ENCODE measurements at regions not wholly inside any gene's neighbourhood (a gene's known extent, or its start where the extent isn't known, plus 50 kb on each side); places are given as distances from the start of the nearest gene placed in this dataset.

DNA sequence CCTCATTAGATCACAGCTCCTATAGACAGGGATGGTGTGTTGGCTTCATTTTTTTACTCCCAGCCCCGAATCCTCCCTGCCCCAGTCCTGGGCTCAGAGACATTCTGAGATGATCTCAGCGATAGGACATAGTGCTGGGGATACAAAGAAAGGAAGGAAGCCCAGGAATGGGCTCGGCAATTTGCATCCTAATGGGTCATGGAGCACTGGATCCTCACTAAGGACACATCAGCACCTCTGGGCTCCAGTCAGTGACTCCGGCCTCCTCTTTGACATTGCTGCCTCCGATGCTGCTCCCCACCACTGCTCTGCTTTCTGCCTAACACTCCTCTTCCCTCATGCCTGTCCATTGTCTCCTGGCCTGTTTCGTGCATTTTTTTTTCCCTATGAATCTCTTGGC lies 489.1 kb downstream of the STK39 start:
- peaks cover 13% of the 10 kb centered on the region for H3K4me1 Mint-ChIP-seq (ENCODE audit: unreplicated experiment)
- H3K27ac Mint-ChIP-seq = no peak overlapping the region
- no peak for DNase-seq (ENCODE audit: extremely low spot score, unreplicated experiment)
- no peaks in the 10 kb centered on the region for H3K27me3 Mint-ChIP-seq
- H3K4me3 Mint-ChIP-seq = no peak overlapping the region
- H3K36me3 Mint-ChIP-seq = no peaks in the 10 kb centered on the region
- no peaks in the 10 kb centered on the region for H3K9me3 Mint-ChIP-seq
- TF ChIP-seq, protein P1, sequence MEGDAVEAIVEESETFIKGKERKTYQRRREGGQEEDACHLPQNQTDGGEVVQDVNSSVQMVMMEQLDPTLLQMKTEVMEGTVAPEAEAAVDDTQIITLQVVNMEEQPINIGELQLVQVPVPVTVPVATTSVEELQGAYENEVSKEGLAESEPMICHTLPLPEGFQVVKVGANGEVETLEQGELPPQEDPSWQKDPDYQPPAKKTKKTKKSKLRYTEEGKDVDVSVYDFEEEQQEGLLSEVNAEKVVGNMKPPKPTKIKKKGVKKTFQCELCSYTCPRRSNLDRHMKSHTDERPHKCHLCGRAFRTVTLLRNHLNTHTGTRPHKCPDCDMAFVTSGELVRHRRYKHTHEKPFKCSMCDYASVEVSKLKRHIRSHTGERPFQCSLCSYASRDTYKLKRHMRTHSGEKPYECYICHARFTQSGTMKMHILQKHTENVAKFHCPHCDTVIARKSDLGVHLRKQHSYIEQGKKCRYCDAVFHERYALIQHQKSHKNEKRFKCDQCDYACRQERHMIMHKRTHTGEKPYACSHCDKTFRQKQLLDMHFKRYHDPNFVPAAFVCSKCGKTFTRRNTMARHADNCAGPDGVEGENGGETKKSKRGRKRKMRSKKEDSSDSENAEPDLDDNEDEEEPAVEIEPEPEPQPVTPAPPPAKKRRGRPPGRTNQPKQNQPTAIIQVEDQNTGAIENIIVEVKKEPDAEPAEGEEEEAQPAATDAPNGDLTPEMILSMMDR (conservative IDR thresholded peaks at IDR 0.05) = no peak

DNA sequence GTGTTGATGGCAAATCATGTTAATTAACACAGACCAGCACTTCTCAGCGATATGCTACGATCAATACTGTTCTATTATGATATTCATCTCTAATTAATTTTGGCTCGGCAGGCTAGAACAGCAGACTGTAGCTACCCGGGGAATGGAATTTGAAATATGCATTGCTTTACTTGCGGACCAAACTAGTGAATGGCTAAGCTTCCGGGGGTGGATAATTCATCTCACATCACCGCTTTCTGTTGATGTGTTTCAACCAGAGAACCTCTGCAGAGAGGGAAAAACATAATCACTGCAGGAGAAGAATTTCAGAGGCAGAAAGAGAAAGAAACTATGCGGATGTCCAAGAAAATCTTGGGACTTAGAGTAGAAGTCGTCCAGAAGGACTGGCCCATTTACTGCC lies 490.9 kb downstream of the STK39 start:
- no peak overlapping the region for H3K27ac Mint-ChIP-seq
- H3K27me3 Mint-ChIP-seq = no peaks in the 10 kb centered on the region
- TF ChIP-seq, protein P1 (conservative IDR thresholded peaks at IDR 0.05) = no peak
- H3K4me3 Mint-ChIP-seq = no peak overlapping the region
- peaks cover 13% of the 10 kb centered on the region for H3K4me1 Mint-ChIP-seq (ENCODE audit: unreplicated experiment)
- H3K36me3 Mint-ChIP-seq = no peaks in the 10 kb centered on the region
- H3K9me3 Mint-ChIP-seq = no peaks in the 10 kb centered on the region
- no peak for DNase-seq (ENCODE audit: extremely low spot score, unreplicated experiment)

DNA sequence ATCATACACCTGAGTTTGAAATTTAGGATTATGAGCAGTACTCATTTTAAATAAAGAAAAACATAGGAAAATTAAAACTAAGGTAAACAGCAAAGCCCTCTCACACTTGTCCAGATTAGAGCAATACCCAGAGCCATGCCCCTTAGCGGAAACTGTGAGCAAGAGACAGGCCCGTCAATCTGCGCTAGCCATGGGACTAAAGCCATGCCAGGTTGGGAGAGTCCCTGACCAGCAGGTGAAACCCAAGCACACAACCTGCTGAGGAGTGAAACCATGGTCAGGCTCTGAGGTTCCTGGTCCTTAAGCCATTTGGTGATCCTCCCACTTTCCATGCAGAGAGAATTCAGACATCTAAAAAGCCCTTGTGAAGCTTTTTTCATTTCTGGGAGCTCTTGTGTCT lies 494.3 kb downstream of the STK39 start:
- Mint-ChIP-seq H3K4me1 (ENCODE audit: unreplicated experiment) (peaks cover 9% of the 10 kb centered on the region), H3K27me3 (no peaks in the 10 kb centered on the region), H3K9me3 (no peaks in the 10 kb centered on the region), H3K36me3 (no peaks in the 10 kb centered on the region), H3K4me3 (no peak overlapping the region), H3K27ac (no peak overlapping the region)
- TF ChIP-seq, protein P1 (conservative IDR thresholded peaks at IDR 0.05) = no peak
- no peak for DNase-seq (ENCODE audit: extremely low spot score, unreplicated experiment)

DNA sequence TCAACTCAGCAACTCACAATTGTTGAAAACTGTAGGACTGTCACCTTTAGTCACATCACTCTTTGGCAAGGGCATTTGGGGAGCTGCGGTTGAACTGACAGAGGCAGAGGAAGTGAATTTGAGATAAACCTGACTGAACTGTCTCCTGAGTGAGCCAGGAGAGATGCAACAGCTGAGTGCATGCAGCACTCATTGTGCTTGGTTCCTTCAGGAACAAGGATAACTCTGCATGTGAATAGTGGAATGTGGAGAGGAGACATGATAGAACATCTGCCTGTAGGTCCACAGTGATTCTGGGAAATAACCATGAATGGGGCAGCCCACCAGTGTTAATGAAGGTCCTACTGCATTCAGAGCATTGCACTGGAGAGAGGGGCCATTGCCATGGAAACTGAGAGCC lies 494.7 kb downstream of the STK39 start:
- no peak overlapping the region for H3K4me3 Mint-ChIP-seq
- no peak for DNase-seq (ENCODE audit: extremely low spot score, unreplicated experiment)
- no peaks in the 10 kb centered on the region for H3K27me3 Mint-ChIP-seq
- H3K9me3 Mint-ChIP-seq = no peaks in the 10 kb centered on the region
- peaks cover 9% of the 10 kb centered on the region for H3K4me1 Mint-ChIP-seq (ENCODE audit: unreplicated experiment)
- TF ChIP-seq, protein P1 (conservative IDR thresholded peaks at IDR 0.05) = no peak
- H3K36me3 Mint-ChIP-seq = no peaks in the 10 kb centered on the region
- H3K27ac Mint-ChIP-seq = no peak overlapping the region

DNA sequence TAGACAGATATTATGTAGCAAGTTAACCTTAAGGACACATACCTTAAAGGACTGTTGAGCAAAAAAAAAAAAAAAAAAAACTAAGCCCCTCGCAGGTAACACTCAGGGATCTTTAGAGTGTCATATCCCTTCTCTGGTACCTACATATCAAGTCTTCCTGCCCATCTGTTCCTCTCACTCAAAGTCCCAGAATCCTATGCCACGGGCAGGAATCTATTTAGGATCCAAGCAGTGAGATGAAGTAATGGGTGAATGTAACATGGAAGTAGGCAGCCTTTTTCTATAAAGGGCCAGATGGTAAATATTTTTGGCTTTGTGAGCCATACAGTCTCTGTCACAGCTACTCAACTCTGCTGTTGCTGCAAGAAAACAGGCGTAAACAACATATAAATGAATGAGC lies 496.7 kb downstream of the STK39 start:
- H3K27ac Mint-ChIP-seq = no peak overlapping the region
- peaks cover 12% of the 10 kb centered on the region for H3K4me1 Mint-ChIP-seq (ENCODE audit: unreplicated experiment)
- DNase-seq (ENCODE audit: extremely low spot score, unreplicated experiment) = no peak
- no peaks in the 10 kb centered on the region for H3K36me3 Mint-ChIP-seq
- TF ChIP-seq, protein P1 (conservative IDR thresholded peaks at IDR 0.05) = no peak
- H3K4me3 Mint-ChIP-seq = no peak overlapping the region
- H3K27me3 Mint-ChIP-seq = no peaks in the 10 kb centered on the region
- H3K9me3 Mint-ChIP-seq = no peaks in the 10 kb centered on the region

DNA sequence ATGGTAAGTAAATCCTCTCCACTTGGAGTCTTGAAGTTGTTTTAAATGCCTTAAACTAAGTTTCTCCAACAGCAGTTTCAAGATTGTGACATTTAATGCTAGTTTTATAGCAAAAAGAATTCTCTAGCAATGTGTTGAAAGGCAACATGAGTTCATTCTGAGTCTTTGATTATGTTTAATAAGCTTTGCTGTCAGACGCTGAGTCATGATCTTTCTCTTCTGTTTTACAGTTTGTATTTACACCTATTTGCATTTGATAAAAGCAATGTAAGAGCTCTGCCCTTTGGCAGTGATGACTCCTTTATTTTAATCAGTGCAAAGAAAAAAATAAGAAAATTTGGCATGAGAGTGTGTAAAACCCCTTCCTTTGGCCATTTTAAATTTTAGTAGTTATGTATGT lies 497.7 kb downstream of the STK39 start:
- no peak overlapping the region for H3K27ac Mint-ChIP-seq
- H3K36me3 Mint-ChIP-seq = no peaks in the 10 kb centered on the region
- TF ChIP-seq, protein P1 (conservative IDR thresholded peaks at IDR 0.05) = no peak
- no peak for DNase-seq (ENCODE audit: extremely low spot score, unreplicated experiment)
- no peak overlapping the region for H3K4me3 Mint-ChIP-seq
- no peaks in the 10 kb centered on the region for H3K9me3 Mint-ChIP-seq
- H3K4me1 Mint-ChIP-seq (ENCODE audit: unreplicated experiment) = peaks cover 12% of the 10 kb centered on the region
- no peaks in the 10 kb centered on the region for H3K27me3 Mint-ChIP-seq
